ENCODE measurements at regions not wholly inside any gene's neighbourhood (a gene's known extent, or its start where the extent isn't known, plus 50 kb on each side); places are given as distances from the start of the nearest gene placed in this dataset.

DNA sequence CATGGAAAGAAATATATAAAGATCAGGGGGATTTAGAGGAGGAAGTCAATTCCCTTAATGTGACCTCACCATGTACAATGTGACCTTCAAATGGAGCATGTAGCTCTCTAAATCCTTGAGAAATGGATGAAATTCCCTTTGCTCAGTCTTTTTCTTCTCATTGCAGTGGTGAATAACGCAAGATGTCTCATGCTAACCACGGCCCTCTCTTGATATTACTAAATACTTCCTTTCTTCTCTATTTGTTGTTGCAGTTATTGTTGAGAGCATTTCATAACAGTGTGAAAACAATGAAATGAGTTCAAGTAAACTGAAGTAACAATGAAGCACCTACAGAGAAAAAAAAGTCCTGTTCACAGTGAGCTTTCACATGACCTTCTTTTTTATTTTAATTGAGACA is 55.6 kb downstream of the ZNF281 start:
- H3K27ac ChIP-seq, result no peak overlapping the region
- intact Hi-C loops (cut with DNase I), result no loop called here
- DNase-seq, result no peak
- H3K27me3 ChIP-seq, result no peaks in the 10 kb centered on the region
- no peaks in the 10 kb centered on the region for H3K9me3 ChIP-seq
- TF ChIP-seq, protein P1, sequence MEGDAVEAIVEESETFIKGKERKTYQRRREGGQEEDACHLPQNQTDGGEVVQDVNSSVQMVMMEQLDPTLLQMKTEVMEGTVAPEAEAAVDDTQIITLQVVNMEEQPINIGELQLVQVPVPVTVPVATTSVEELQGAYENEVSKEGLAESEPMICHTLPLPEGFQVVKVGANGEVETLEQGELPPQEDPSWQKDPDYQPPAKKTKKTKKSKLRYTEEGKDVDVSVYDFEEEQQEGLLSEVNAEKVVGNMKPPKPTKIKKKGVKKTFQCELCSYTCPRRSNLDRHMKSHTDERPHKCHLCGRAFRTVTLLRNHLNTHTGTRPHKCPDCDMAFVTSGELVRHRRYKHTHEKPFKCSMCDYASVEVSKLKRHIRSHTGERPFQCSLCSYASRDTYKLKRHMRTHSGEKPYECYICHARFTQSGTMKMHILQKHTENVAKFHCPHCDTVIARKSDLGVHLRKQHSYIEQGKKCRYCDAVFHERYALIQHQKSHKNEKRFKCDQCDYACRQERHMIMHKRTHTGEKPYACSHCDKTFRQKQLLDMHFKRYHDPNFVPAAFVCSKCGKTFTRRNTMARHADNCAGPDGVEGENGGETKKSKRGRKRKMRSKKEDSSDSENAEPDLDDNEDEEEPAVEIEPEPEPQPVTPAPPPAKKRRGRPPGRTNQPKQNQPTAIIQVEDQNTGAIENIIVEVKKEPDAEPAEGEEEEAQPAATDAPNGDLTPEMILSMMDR (IDR thresholded peaks at IDR 0.05), result no peak
- H3K4me3 ChIP-seq, result no peak overlapping the region
- H3K36me3 ChIP-seq, result no peaks in the 10 kb centered on the region
- H3K4me1 ChIP-seq, result no peaks in the 10 kb centered on the region
- peak; percentile 56 for ATAC-seq

DNA sequence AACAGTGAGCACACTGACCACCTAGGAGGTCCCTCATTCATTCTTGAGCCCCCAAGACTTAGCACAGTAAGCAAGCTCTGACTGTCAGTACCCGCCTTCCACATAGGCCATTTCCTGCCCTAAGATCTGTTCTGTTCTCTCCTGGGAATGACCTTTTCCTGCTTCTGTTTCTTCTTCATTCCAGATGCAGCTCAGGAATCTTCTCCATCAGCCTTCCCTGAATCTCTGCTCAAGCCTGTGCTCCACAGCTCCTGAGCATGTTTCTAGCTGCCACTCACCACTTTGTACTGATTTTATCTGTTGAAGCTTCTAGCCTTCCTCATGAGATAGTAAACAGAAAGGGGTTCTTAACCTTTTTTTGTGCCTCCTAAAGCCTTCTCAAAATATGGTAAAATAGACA is 56.6 kb downstream of the ZNF281 start:
- H3K9me3 ChIP-seq, result no peaks in the 10 kb centered on the region
- H3K27ac ChIP-seq, result no peak overlapping the region
- intact Hi-C loops (cut with DNase I), result no loop called here
- H3K4me3 ChIP-seq, result no peak overlapping the region
- no peaks in the 10 kb centered on the region for H3K36me3 ChIP-seq
- H3K4me1 ChIP-seq, result no peaks in the 10 kb centered on the region
- TF ChIP-seq, protein P1 (IDR thresholded peaks at IDR 0.05), result no peak
- ATAC-seq, result no peak
- no peak for DNase-seq
- no peaks in the 10 kb centered on the region for H3K27me3 ChIP-seq

- Histone ChIP-seq H3K36me3 (no peaks in the 10 kb centered on the region), H3K4me1 (no peaks in the 10 kb centered on the region), H3K9me3 (no peaks in the 10 kb centered on the region), H3K27me3 (no peaks in the 10 kb centered on the region), H3K4me3 (peak overlapping the region; percentile 9), H3K27ac (peak overlapping the region; percentile 63)
- DNase-seq, result no peak
- TF ChIP-seq, protein P1 (IDR thresholded peaks at IDR 0.05), result no peak
- peak; percentile 68 for ATAC-seq
- intact Hi-C loops (cut with DNase I), result no loop called here
Measured at GRCh38 chr1:200351826-200352549, 57.8 kb downstream of the ZNF281 start.

GRCh38 chr1:200351425-200351824 is 58.4 kb downstream of the ZNF281 start:
- intact Hi-C loops (cut with DNase I), result no loop called here
- TF ChIP-seq, protein P1 (IDR thresholded peaks at IDR 0.05), result no peak
- no peaks in the 10 kb centered on the region for H3K9me3 ChIP-seq
- H3K27me3 ChIP-seq, result no peaks in the 10 kb centered on the region
- DNase-seq (no peak), ATAC-seq (no peak)
- H3K36me3 ChIP-seq, result no peaks in the 10 kb centered on the region
- H3K4me3 ChIP-seq, result no peak overlapping the region
- H3K4me1 ChIP-seq, result no peaks in the 10 kb centered on the region
- H3K27ac ChIP-seq, result no peak overlapping the region

DNA sequence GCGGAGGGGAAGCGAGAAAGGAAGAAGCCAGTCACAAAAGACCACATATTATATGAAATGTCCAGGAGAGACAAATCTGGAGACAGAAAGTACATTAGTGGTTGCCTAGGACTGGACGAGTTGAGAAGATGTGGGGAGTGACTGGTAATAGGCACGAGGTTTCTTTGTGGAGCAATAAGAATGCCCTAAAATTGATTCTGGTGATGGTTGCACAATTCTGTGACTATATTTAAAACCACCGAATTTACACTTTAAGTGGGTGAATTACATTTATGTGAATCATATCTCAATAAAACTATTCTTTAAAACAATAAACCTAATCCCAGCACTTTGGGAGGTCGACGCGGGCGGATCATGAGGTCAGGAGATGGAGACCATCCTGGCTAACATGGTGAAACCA is 63.1 kb downstream of the ZNF281 start:
- intact Hi-C loops (cut with DNase I), result no loop called here
- ATAC-seq, result peak; percentile 79
- DNase-seq, result no peak
- Histone ChIP-seq H3K9me3 (no peaks in the 10 kb centered on the region), H3K4me3 (no peak overlapping the region), H3K27me3 (no peaks in the 10 kb centered on the region), H3K27ac (no peak overlapping the region), H3K36me3 (no peaks in the 10 kb centered on the region), H3K4me1 (no peaks in the 10 kb centered on the region)
- TF ChIP-seq, protein P1 (IDR thresholded peaks at IDR 0.05), result no peak

- intact Hi-C loops (cut with DNase I), result no loop called here
- H3K9me3 ChIP-seq, result no peaks in the 10 kb centered on the region
- DNase-seq (no peak), ATAC-seq (no peak)
- H3K4me1 ChIP-seq, result no peaks in the 10 kb centered on the region
- TF ChIP-seq, protein P1 (IDR thresholded peaks at IDR 0.05), result no peak
- H3K27ac ChIP-seq, result no peak overlapping the region
- no peaks in the 10 kb centered on the region for H3K36me3 ChIP-seq
- no peak overlapping the region for H3K4me3 ChIP-seq
- H3K27me3 ChIP-seq, result no peaks in the 10 kb centered on the region
Measured at GRCh38 chr1:200345520-200345919, 64.3 kb downstream of the ZNF281 start.

Measured in upper lobe of right lung (tissue), 1 donor.